IMR-90 (cell line): ENCODE measurements at regions not wholly inside any gene's neighbourhood (a gene's known extent, or its start where the extent isn't known, plus 50 kb on each side); places are given as distances from the start of the nearest gene placed in this dataset.

ENCODE experiments used
- ATAC-seq: fragments of 200-7000 bp; cut with Tn5 transposase; 2 replicates; pipeline ENCODE4 v1.9.1; 2020; ENCODE audit warnings: low read depth, mild to moderate bottlenecking, moderate library complexity
- BruUV-seq: library from RNA; stranded (reverse); fragments of 400-500 nt; replicated peaks from 2 replicates; lab custom pipeline; 2021; lab: Mats Ljungman, UMichigan
- CTCF ChIA-PET: fragments of 300-600 bp; formaldehyde crosslinking; extraction: SDS; loops from one replicate; lab custom pipeline; 2021; ENCODE audit warnings: antibody characterized with exemption; lab: Yijun Ruan, JAX
- POLR2A ChIA-PET: fragments of 300-600 bp; sonication (Branson Sonifier 250); formaldehyde crosslinking; loops from one replicate; lab custom pipeline; 2022; ENCODE audit warnings: antibody characterized with exemption; ENCODE audit not compliant: unreplicated experiment; lab: Charles Lee
- DNase-seq: peaks from one replicate; pipeline ENCODE4 v3.0.0; 2013
- H2AFZ ChIP-seq: replicated peaks from 2 replicates; pipeline ENCODE3; 2013; ENCODE audit warnings: low read length, mild to moderate bottlenecking; ENCODE audit not compliant: poor library complexity
- H2AK5ac ChIP-seq: 2 replicates; pipeline ENCODE4 v1.6.1; 2013; ENCODE audit warnings: low read depth, low read length, inconsistent platforms
- H2AK9ac ChIP-seq: replicated peaks from 2 replicates; pipeline ENCODE3; 2013; ENCODE audit warnings: mild to moderate bottlenecking, low read depth, low read length, moderate library complexity; ENCODE audit not compliant: poor library complexity
- H2BK120ac ChIP-seq: 2 replicates; pipeline ENCODE4 v1.6.1; 2013; ENCODE audit warnings: low read depth, low read length, inconsistent platforms
- H2BK15ac ChIP-seq: 3 replicates; pipeline ENCODE4 v1.6.1; 2013; ENCODE audit warnings: low read depth, low read length, inconsistent platforms
- H2BK20ac ChIP-seq: 2 replicates; pipeline ENCODE4 v1.6.1; 2013; ENCODE audit warnings: low read depth, mild to moderate bottlenecking, inconsistent platforms, low read length, moderate library complexity
- H2BK5ac ChIP-seq: 2 replicates; pipeline ENCODE4 v1.6.1; 2013; ENCODE audit warnings: mild to moderate bottlenecking, low read depth, low read length, inconsistent platforms; ENCODE audit not compliant: poor library complexity, severe bottlenecking
- H3K14ac ChIP-seq: replicated peaks from 2 replicates; pipeline ENCODE4 v1.6.1; 2013; ENCODE audit warnings: low read depth, low read length, inconsistent platforms
- H3K18ac ChIP-seq: 2 replicates; pipeline ENCODE4 v1.6.1; 2013; ENCODE audit warnings: low read depth, low read length, control low read depth
- H3K23ac ChIP-seq: 2 replicates; pipeline ENCODE4 v1.6.1; 2013; ENCODE audit warnings: low read depth, low read length, inconsistent platforms
- H3K27ac ChIP-seq: 2 replicates; pipeline ENCODE4 v1.5.1; 2013; ENCODE audit warnings: mild to moderate bottlenecking, control low read depth, low read length; ENCODE audit not compliant: insufficient read depth
- H3K27me3 ChIP-seq: 2 replicates; pipeline ENCODE4 v1.6.1; 2013; ENCODE audit warnings: low read length; ENCODE audit not compliant: control insufficient read depth, insufficient read depth
- H3K36me3 ChIP-seq: 2 replicates; pipeline ENCODE4 v1.6.1; 2013; ENCODE audit warnings: low read length, mixed read lengths; ENCODE audit not compliant: control insufficient read depth, insufficient read depth
- H3K4ac ChIP-seq: 2 replicates; pipeline ENCODE4 v1.6.1; 2013; ENCODE audit warnings: low read depth, low read length, inconsistent platforms
- H3K4me1 ChIP-seq: 2 replicates; pipeline ENCODE4 v1.6.1; 2013; ENCODE audit warnings: low read length, mixed read lengths; ENCODE audit not compliant: control insufficient read depth, insufficient read depth
- H3K4me2 ChIP-seq: 2 replicates; pipeline ENCODE4 v1.6.1; 2013; ENCODE audit warnings: low read depth, mild to moderate bottlenecking, control low read depth, low read length, moderate library complexity
- H3K4me3 ChIP-seq: 2 replicates; pipeline ENCODE4 v1.5.1; 2013; ENCODE audit warnings: low read depth, mild to moderate bottlenecking, control low read depth, low read length, moderate library complexity; ENCODE audit not compliant: insufficient read depth
- H3K56ac ChIP-seq: 2 replicates; pipeline ENCODE4 v1.6.1; 2013; ENCODE audit warnings: low read length, inconsistent platforms; ENCODE audit not compliant: insufficient read depth; ENCODE audit errors: extremely low read depth
- H3K79me1 ChIP-seq, 2 experiments: 2 replicates each; pipeline ENCODE4 v1.6.1; 2013; ENCODE audit warnings: low read length in 2 of 2, inconsistent platforms in 1 of 2, low read depth in 1 of 2
- H3K9ac ChIP-seq: 2 replicates; pipeline ENCODE4 v1.6.1; 2013; ENCODE audit warnings: low read depth, low read length, control low read depth
- H3K9me1 ChIP-seq: 2 replicates; pipeline ENCODE4 v1.6.1; 2013; ENCODE audit warnings: low read length, inconsistent platforms; ENCODE audit not compliant: insufficient read depth
- H3K9me3 ChIP-seq: 2 replicates; pipeline ENCODE4 v1.6.1; 2013; ENCODE audit warnings: low read length; ENCODE audit not compliant: control insufficient read depth, insufficient read depth
- H4K20me1 ChIP-seq: 2 replicates; pipeline ENCODE4 v1.6.1; 2013; ENCODE audit warnings: low read length, inconsistent platforms; ENCODE audit not compliant: insufficient read depth
- H4K5ac ChIP-seq: 2 replicates; pipeline ENCODE4 v1.6.1; 2013; ENCODE audit warnings: mild to moderate bottlenecking, low read depth, low read length, control low read depth
- H4K8ac ChIP-seq, 2 experiments: 2 replicates each; pipeline ENCODE4 v1.6.1; 2013; ENCODE audit warnings: low read depth in 2 of 2, low read length in 2 of 2, control low read depth in 1 of 2, inconsistent platforms in 1 of 2
- H4K91ac ChIP-seq: 2 replicates; pipeline ENCODE4 v1.6.1; 2013; ENCODE audit warnings: low read depth, low read length, inconsistent platforms; ENCODE audit not compliant: insufficient read depth
- CEBPB ChIP-seq: IDR thresholded peaks from 2 replicates; pipeline ENCODE4 v1.6.1; 2012; ENCODE audit warnings: low read depth, low read length, improper control_type of control experiment
- CTCF ChIP-seq: conservative IDR thresholded peaks from 2 replicates; pipeline ENCODE4 v1.5.1; 2012; ENCODE audit warnings: mild to moderate bottlenecking, low read depth, low read length, improper control_type of control experiment
- ELK1 ChIP-seq: fragments of 150-350 bp; IDR thresholded peaks from 2 replicates; pipeline ENCODE4 v1.6.1; 2016; ENCODE audit warnings: low read depth, mild to moderate bottlenecking, low read length, moderate library complexity, borderline replicate concordance
- FOS ChIP-seq: fragments of 150-350 bp; IDR thresholded peaks from 2 replicates; pipeline ENCODE4 v1.6.1; 2016; ENCODE audit warnings: low read depth, low read length
- MAFK ChIP-seq: IDR thresholded peaks from 2 replicates; pipeline ENCODE4 v1.6.1; 2012; ENCODE audit warnings: low read depth, low read length, improper control_type of control experiment
- POLR2A ChIP-seq: IDR thresholded peaks from 2 replicates; pipeline ENCODE4 v1.6.1; 2012; ENCODE audit warnings: mild to moderate bottlenecking, low read depth, low read length
- RAD21 ChIP-seq: IDR thresholded peaks from 2 replicates; pipeline ENCODE4 v1.6.1; 2012; ENCODE audit warnings: low read length, improper control_type of control experiment
- RCOR1 ChIP-seq: IDR thresholded peaks from 2 replicates; pipeline ENCODE4 v1.6.1; 2012; ENCODE audit warnings: mild to moderate bottlenecking, low read length, improper control_type of control experiment; ENCODE audit not compliant: insufficient replicate concordance
- RFX5 ChIP-seq: IDR thresholded peaks from 2 replicates; pipeline ENCODE4 v1.8.0; 2012; ENCODE audit warnings: low read depth, mild to moderate bottlenecking, low read length, moderate library complexity
- SMC3 ChIP-seq: fragments of 150-350 bp; IDR thresholded peaks from 2 replicates; pipeline ENCODE4 v1.6.1; 2016; ENCODE audit warnings: low read depth, mild to moderate bottlenecking, antibody characterized with exemption, low read length, moderate library complexity
- USF2 ChIP-seq: fragments of 150-350 bp; IDR thresholded peaks from 2 replicates; pipeline ENCODE4 v1.6.1; 2017; ENCODE audit warnings: mild to moderate bottlenecking, antibody characterized with exemption, low read length, low read depth
- WGBS, 2 experiments: methylation state at CpG; one replicate each; pipeline versions ENCODE4 v1.1.5 to v1.1.7; 2013; ENCODE audit warnings: missing lambda C conversion rate in 2 of 2; ENCODE audit not compliant: insufficient read length in 1 of 2; ENCODE audit errors: extremely low coverage in 2 of 2; 5-methylcytosine and 5-hydroxymethylcytosine counted together
- dilution Hi-C: fragments of 300-500 bp; cut with HindIII; formaldehyde crosslinking; loops from one replicate; pipeline ENCODE4 v1.14.3; 2018; ENCODE audit warnings: low sequenced_read_pairs; ENCODE audit not compliant: unreplicated experiment
- in situ Hi-C: fragments of 300-500 bp; cut with MboI; formaldehyde crosslinking; loops from 3 replicates; pipeline ENCODE4 v1.14.3; 2019; ENCODE audit warnings: low sequenced_read_pairs, inconsistent platforms, mixed read lengths
- intact Hi-C: fragments of 100-400 bp; cut with micrococcal nuclease; formaldehyde crosslinking; loops from 2 replicates; pipeline ENCODE4 v1.10.0; 2022

DNA sequence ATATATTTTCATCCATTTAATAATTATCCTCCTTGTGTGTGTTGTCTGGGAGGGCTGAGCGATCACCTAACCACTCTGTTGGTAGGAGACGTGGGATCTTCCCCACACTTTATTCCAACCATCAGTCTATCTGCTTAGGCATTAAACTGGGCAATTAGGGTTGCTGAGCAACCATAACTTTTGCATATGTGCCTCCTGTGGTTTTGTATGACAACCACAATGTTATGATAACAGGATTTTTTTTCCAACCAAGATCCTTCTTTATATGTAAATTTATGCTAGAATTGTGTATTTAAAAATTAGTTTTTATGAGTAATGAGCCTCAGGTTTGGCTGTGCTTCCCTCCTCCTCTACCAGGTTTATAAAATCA is 495.0 kb upstream of the MGMT start:
- no peak overlapping the region for H4K91ac ChIP-seq
- H2BK120ac ChIP-seq, result no peak overlapping the region
- no peak overlapping the region for H4K5ac ChIP-seq
- no CpG with 5 or more reads among the region's 2 CpGs for WGBS, 2 experiments
- ATAC-seq (no peak), DNase-seq (no peak)
- no peaks in the 10 kb centered on the region for H3K4me1 ChIP-seq
- no peak overlapping the region for H3K18ac ChIP-seq
- H3K9ac ChIP-seq, result no peak overlapping the region
- no peak overlapping the region for H2AK5ac ChIP-seq
- no peak overlapping the region for H2BK5ac ChIP-seq
- H3K14ac ChIP-seq, result no peak overlapping the region
- no peak for TF ChIP-seq FOS
- no peak for TF ChIP-seq SMC3
- TF ChIP-seq USF2, result no peak
- TF ChIP-seq CEBPB, result no peak
- no peak for TF ChIP-seq RAD21
- no peak for TF ChIP-seq MAFK
- no peak for TF ChIP-seq RFX5
- no peak for TF ChIP-seq POLR2A
- TF ChIP-seq RCOR1, result no peak
- TF ChIP-seq CTCF, result no peak
- TF ChIP-seq ELK1, result no peak
- dilution Hi-C loops (no loop called here), intact Hi-C loops (no loop called here), in situ Hi-C loops (no loop called here)
- H3K23ac ChIP-seq, result no peak overlapping the region
- H3K79me1 ChIP-seq, result no peaks in the 10 kb centered on the region
- H4K20me1 ChIP-seq, result no peaks in the 10 kb centered on the region
- H3K4me3 ChIP-seq, result no peak overlapping the region
- H4K8ac ChIP-seq, result no peak overlapping the region
- no peaks in the 10 kb centered on the region for H3K27me3 ChIP-seq
- no peak overlapping the region for H2AFZ ChIP-seq
- no peak overlapping the region for H3K56ac ChIP-seq
- H2AK9ac ChIP-seq, result no peak overlapping the region
- BruUV-seq, result no TSS peak
- ChIA-PET CTCF (no interaction called here), POLR2A (no interaction called here)
- no peak overlapping the region for H3K27ac ChIP-seq
- H3K4me2 ChIP-seq, result no peak overlapping the region
- no peak overlapping the region for H2BK20ac ChIP-seq
- H2BK15ac ChIP-seq, result no peak overlapping the region
- no peaks in the 10 kb centered on the region for H3K36me3 ChIP-seq
- H3K9me3 ChIP-seq, result peaks cover 29% of the 10 kb centered on the region
- H3K4ac ChIP-seq, result no peak overlapping the region
- no peaks in the 10 kb centered on the region for H3K9me1 ChIP-seq
